HuH-7.5 (cell line): ENCODE measurements at regions not wholly inside any gene's neighbourhood (a gene's known extent, or its start where the extent isn't known, plus 50 kb on each side); places are given as distances from the start of the nearest gene placed in this dataset.

Source experiments
- DNase-seq: peaks from one replicate; pipeline ENCODE4 v3.0.0; 2011; ENCODE audit warnings: low spot score

DNA sequence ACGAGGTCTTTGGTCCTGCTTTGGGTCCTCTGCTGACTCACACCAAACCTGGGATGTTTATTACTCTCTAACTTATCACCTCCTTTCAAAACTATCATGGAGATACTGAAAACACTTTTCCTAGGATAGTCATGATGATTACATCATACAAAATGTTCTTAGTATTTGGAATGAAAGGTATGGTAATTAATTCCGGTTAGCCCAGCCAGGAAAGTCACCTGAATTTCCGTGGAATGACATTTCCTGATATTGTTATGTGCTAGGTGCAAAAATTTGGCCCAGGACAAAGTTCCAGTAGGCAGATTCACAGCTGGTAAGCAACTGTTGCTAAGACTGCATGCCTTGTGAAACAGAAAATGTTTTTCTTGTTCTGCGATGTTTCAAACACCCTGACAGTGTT, 203.4 kb downstream of the ZNF648 start:
- no peak for DNase-seq
